H1 (cell line): ENCODE measurements at regions not wholly inside any gene's neighbourhood (a gene's known extent, or its start where the extent isn't known, plus 50 kb on each side); places are given as distances from the start of the nearest gene placed in this dataset.

Experiments
- CTCF ChIA-PET: fragments of 300-600 bp; sonication (Branson Sonifier 250); formaldehyde crosslinking; loops from one replicate; lab custom pipeline; 2021; ENCODE audit not compliant: partially characterized antibody; lab: Charles Lee
- POLR2A ChIA-PET: fragments of 300-600 bp; sonication (Branson Sonifier 250); formaldehyde crosslinking; loops from one replicate; lab custom pipeline; 2021; ENCODE audit warnings: inconsistent platforms; ENCODE audit not compliant: partially characterized antibody; lab: Charles Lee
- DNase-seq, 2 experiments: peaks; one replicate each; pipeline versions ENCODE4 v3.0.0 to v3.0.0-alpha.2; 2010 to 2022; ENCODE audit warnings: low spot score in 2 of 2, low read depth in 1 of 2, mixed read lengths in 1 of 2
- FAIRE-seq: peaks from 2 replicates; lab custom pipeline; 2011; peaks lifted over from hg19 to GRCh38; lab: Jason Lieb, UNC
- H2AFZ ChIP-seq: 2 replicates; pipeline ENCODE4 v1.8.1; 2012; ENCODE audit warnings: low read length, inconsistent platforms
- H2AK5ac ChIP-seq: 2 replicates; pipeline ENCODE4 v1.6.1; 2013; ENCODE audit warnings: low read depth, low read length
- H2BK120ac ChIP-seq: replicated peaks from 2 replicates; pipeline ENCODE3; 2013; ENCODE audit warnings: low read depth, low read length, inconsistent platforms
- H2BK12ac ChIP-seq: 2 replicates; pipeline ENCODE4 v1.6.1; 2013; ENCODE audit warnings: low read depth, low read length
- H2BK15ac ChIP-seq: 2 replicates; pipeline ENCODE4 v1.6.1; 2013; ENCODE audit warnings: low read length
- H2BK20ac ChIP-seq: 2 replicates; pipeline ENCODE4 v1.6.1; 2013; ENCODE audit warnings: low read length
- H2BK5ac ChIP-seq: 2 replicates; pipeline ENCODE4 v1.6.1; 2013; ENCODE audit warnings: low read depth, low read length
- H3K14ac ChIP-seq: 2 replicates; pipeline ENCODE4 v1.6.1; 2013; ENCODE audit warnings: inconsistent platforms; ENCODE audit not compliant: insufficient read length
- H3K18ac ChIP-seq: 2 replicates; pipeline ENCODE4 v1.6.1; 2013; ENCODE audit warnings: low read length; ENCODE audit errors: extremely low read depth
- H3K23ac ChIP-seq: 2 replicates; pipeline ENCODE4 v1.6.1; 2013; ENCODE audit warnings: inconsistent platforms; ENCODE audit not compliant: insufficient read length
- H3K23me2 ChIP-seq: 2 replicates; pipeline ENCODE4 v1.6.1; 2013; ENCODE audit warnings: low read depth, low read length
- H3K27ac ChIP-seq: 2 replicates; pipeline ENCODE4 v1.6.1; 2011; ENCODE audit warnings: low read depth, low read length, inconsistent platforms
- H3K27me3 ChIP-seq, 4 experiments: replicated peaks in 1 of 4; 1 replicate in 1 of 4; 2 replicates in 3 of 4; pipeline versions ENCODE4 v1.6.1 to v1.8.1; 2011 to 2013; ENCODE audit warnings: low read length in 3 of 4, mild to moderate bottlenecking in 3 of 4, inconsistent platforms in 2 of 4, mixed read lengths in 2 of 4, moderate library complexity in 1 of 4; ENCODE audit not compliant: control insufficient read depth in 3 of 4, insufficient read depth in 3 of 4; ENCODE audit errors: extremely low read depth in 1 of 4
- H3K36me3 ChIP-seq, 4 experiments: 2 replicates each; pipeline versions ENCODE4 v1.6.1 to v1.8.1; 2011 to 2013; ENCODE audit warnings: mild to moderate bottlenecking in 4 of 4, low read length in 3 of 4, moderate library complexity in 2 of 4, control low read depth in 1 of 4, inconsistent platforms in 1 of 4; ENCODE audit not compliant: insufficient read depth in 4 of 4, control insufficient read depth in 2 of 4
- H3K4ac ChIP-seq: replicated peaks from 2 replicates; pipeline ENCODE3; 2013; ENCODE audit warnings: low read length, low read depth, mixed read lengths, inconsistent platforms; ENCODE audit not compliant: insufficient read length
- H3K4me1 ChIP-seq, 4 experiments: replicated peaks in 1 of 4; 1 replicate in 1 of 4; 2 replicates in 3 of 4; pipeline versions ENCODE4 v1.6.1 to v1.8.1; 2011 to 2013; ENCODE audit warnings: low read length in 3 of 4, inconsistent platforms in 2 of 4, mixed read lengths in 1 of 4; ENCODE audit not compliant: insufficient read depth in 4 of 4, control insufficient read depth in 3 of 4
- H3K4me2 ChIP-seq, 2 experiments: 2 replicates each; pipeline versions ENCODE4 v1.6.1 to v1.8.1; 2011 to 2013; ENCODE audit warnings: low read depth in 2 of 2, low read length in 2 of 2, control low read depth in 1 of 2, inconsistent platforms in 1 of 2, mild to moderate bottlenecking in 1 of 2; ENCODE audit not compliant: insufficient read depth in 1 of 2
- H3K4me3 ChIP-seq, 4 experiments: fragments of 200-600, 300-600 bp in 1 of 4; sonication (generic), shearing (Covaris generic), sonication (Bioruptor Twin) in 1 of 4; 2 replicates each; pipeline versions ENCODE4 v1.5.1 to v1.8.1; 2011 to 2016; ENCODE audit warnings: low read length in 4 of 4, low read depth in 3 of 4, control low read depth in 2 of 4, inconsistent platforms in 2 of 4, mild to moderate bottlenecking in 2 of 4, mixed read lengths in 1 of 4, moderate library complexity in 1 of 4; ENCODE audit not compliant: insufficient read depth in 2 of 4; ENCODE audit errors: extremely low read depth in 1 of 4
- H3K56ac ChIP-seq: replicated peaks from 2 replicates; pipeline ENCODE3; 2013; ENCODE audit warnings: low read depth, mild to moderate bottlenecking, mixed read lengths, low read length, inconsistent platforms; ENCODE audit not compliant: insufficient read length
- H3K79me1 ChIP-seq: 2 replicates; pipeline ENCODE4 v1.6.1; 2013; ENCODE audit warnings: low read depth, low read length, control low read depth
- H3K79me2 ChIP-seq, 2 experiments: 2 replicates each; pipeline versions ENCODE4 v1.6.1 to v1.8.1; 2012 to 2013; ENCODE audit warnings: low read length in 2 of 2, mild to moderate bottlenecking in 2 of 2, inconsistent platforms in 1 of 2; ENCODE audit not compliant: insufficient read depth in 2 of 2, control insufficient read depth in 1 of 2
- H3K9ac ChIP-seq, 4 experiments: replicated peaks in 1 of 4; 1 replicate in 1 of 4; 2 replicates in 3 of 4; pipeline versions ENCODE4 v1.6.1 to v1.8.1; 2011 to 2013; ENCODE audit warnings: low read depth in 3 of 4, low read length in 3 of 4, control low read depth in 2 of 4, mild to moderate bottlenecking in 2 of 4, moderate library complexity in 2 of 4, inconsistent platforms in 1 of 4; ENCODE audit errors: extremely low read depth in 1 of 4
- H3K9me3 ChIP-seq, 2 experiments: 2 replicates each; pipeline versions ENCODE4 v1.6.1 to v1.8.1; 2012 to 2013; ENCODE audit warnings: mild to moderate bottlenecking in 2 of 2, moderate library complexity in 2 of 2, control low read depth in 1 of 2, inconsistent platforms in 1 of 2, low read depth in 1 of 2, low read length in 1 of 2, mixed read lengths in 1 of 2; ENCODE audit not compliant: insufficient read depth in 2 of 2
- H4K20me1 ChIP-seq, 2 experiments: replicated peaks in 1 of 2; 2 replicates each; pipeline versions ENCODE3 to v1.8.1; 2011 to 2013; ENCODE audit warnings: inconsistent platforms in 2 of 2, low read length in 2 of 2, mild to moderate bottlenecking in 1 of 2; ENCODE audit not compliant: insufficient read depth in 2 of 2, control insufficient read depth in 1 of 2
- H4K5ac ChIP-seq: 2 replicates; pipeline ENCODE4 v1.6.1; 2013; ENCODE audit warnings: low read length, low read depth, mixed read lengths, inconsistent platforms; ENCODE audit not compliant: insufficient read length
- H4K8ac ChIP-seq: 2 replicates; pipeline ENCODE4 v1.8.0; 2013; ENCODE audit warnings: mild to moderate bottlenecking, moderate library complexity, low read length, inconsistent platforms; ENCODE audit not compliant: insufficient read depth; ENCODE audit errors: extremely low read depth
- H4K91ac ChIP-seq: replicated peaks from 2 replicates; pipeline ENCODE3; 2013; ENCODE audit warnings: low read length, mixed read lengths, inconsistent platforms; ENCODE audit not compliant: insufficient read length
- BRCA1 ChIP-seq: IDR thresholded peaks from 2 replicates; pipeline ENCODE4 v1.6.1; 2012; ENCODE audit warnings: low read depth, low read length, improper control_type of control experiment
- CEBPB ChIP-seq: IDR thresholded peaks from 2 replicates; pipeline ENCODE4 v1.6.1; 2012; ENCODE audit warnings: low read depth, low read length
- EP300 ChIP-seq, 2 experiments: IDR thresholded peaks; 1 replicate in 1 of 2; 2 replicates in 1 of 2; pipeline ENCODE4 v1.6.1; 2011 to 2012; ENCODE audit warnings: low read depth in 2 of 2, low read length in 2 of 2, mild to moderate bottlenecking in 2 of 2, borderline replicate concordance in 1 of 2, inconsistent platforms in 1 of 2, moderate library complexity in 1 of 2
- TBP ChIP-seq: IDR thresholded peaks from 2 replicates; pipeline ENCODE4 v1.6.1; 2011; ENCODE audit warnings: low read depth, low read length, improper control_type of control experiment
- WGBS, 2 experiments: shearing (Covaris generic) in 1 of 2; methylation state at CpG; one replicate each; pipeline versions ENCODE4 v1.1.6 to v1.1.7; 2013 to 2015; ENCODE audit warnings: low lambda C conversion rate in 2 of 2, mixed read lengths in 2 of 2, inconsistent platforms in 1 of 2, low coverage in 1 of 2, missing lambda C conversion rate in 1 of 2; ENCODE audit not compliant: insufficient replicate concordance in 2 of 2, insufficient coverage in 1 of 2, insufficient read length in 1 of 2; ENCODE audit errors: extremely low coverage in 1 of 2, missing lambda C conversion rate in 1 of 2; 5-methylcytosine and 5-hydroxymethylcytosine counted together

DNA sequence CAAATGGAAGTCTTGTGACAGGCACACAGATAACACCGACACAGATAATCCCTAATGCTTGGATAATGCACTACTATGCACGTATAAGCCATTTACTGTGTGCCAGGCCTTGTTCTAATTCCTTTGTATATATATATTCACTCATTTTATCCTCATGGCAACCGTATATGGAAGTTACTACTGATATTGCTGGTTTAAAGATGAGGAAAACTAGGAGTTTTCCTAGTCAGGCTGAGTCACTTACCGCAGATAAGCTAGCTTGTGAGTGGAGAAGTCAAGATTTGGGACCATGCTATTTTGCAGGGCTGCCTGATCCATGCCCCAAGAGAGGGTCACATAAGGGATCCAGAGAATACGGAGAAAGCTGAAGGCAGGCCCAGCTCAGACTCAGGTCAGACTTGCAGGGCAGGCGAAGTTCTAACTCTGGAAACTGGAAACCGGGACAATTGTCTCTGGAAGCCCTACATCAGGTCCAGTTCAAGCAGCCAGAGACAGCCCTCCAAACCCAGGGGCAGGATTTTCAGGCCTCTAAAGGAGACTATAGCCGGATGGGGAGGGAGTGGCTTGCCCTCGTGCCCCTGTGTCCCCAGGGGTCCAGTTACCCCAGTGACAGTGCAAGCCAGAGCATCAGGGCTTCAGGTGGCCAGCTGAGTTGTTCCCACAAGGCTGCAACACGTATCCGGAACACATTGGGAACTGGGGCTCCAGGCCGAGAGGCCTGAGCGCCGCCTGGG lies 534.8 kb downstream of the INSC start:
- Histone ChIP-seq H2AFZ (peak overlapping the region; percentile 92), H3K4ac (no peak overlapping the region), H4K91ac (no peak overlapping the region), H4K20me1 (no peaks in the 10 kb centered on the region), H2BK20ac (no peak overlapping the region), H3K23me2 (no peaks in the 10 kb centered on the region; the same call in 1 of the 2 replicates), H3K27me3 (0 out of 7 replicates have a peak, but pooled peaks cover 0 to 4% (median 0%) of the 10 kb centered on the region in 4 experiments), H3K79me1 (no peaks in the 10 kb centered on the region)
- ChIA-PET CTCF (interaction anchor here (0.7 to 8.7 kb wide), 44 partner anchors 9 to 575 kb away, joined by 3 to 79 read pairs (median 3); no protein-coding TSS in a partner anchor), POLR2A (no interaction called here)
- FAIRE-seq, result no peak
- TF ChIP-seq BRCA1 (no peak), CEBPB (no peak), TBP (no peak), EP300 (IDR thresholded peaks at IDR 0.05; ENCODE audit: borderline replicate concordance in 1 of 2, low read depth in 2 of 2, low read length in 2 of 2) (no peak)
- TF ChIP-seq, all 59 proteins: peak for 0
- Histone ChIP-seq H3K36me3 (no peaks in the 10 kb centered on the region), H3K27ac (no peak overlapping the region), H3K4me2 (no peak overlapping the region), H3K4me3 (no peak overlapping the region; a peak in 1 of 8 replicates), H2BK5ac (no peak overlapping the region), H2BK15ac (0 out of 2 replicates have a peak overlapping the region, but pooled peaks have one; percentile 88), H3K56ac (no peak overlapping the region), H3K23ac (no peak overlapping the region), H3K4me1 (peaks cover 3 to 13% (median 4%) of the 10 kb centered on the region in 4 experiments), H3K18ac (no peak overlapping the region), H4K8ac (peak overlapping the region; percentile 41; the same call in 1 of the 2 replicates), H3K14ac (no peak overlapping the region), H2BK120ac (no peak overlapping the region), H3K9ac (no peak overlapping the region), H3K79me2 (no peaks in the 10 kb centered on the region), H2AK5ac (no peak overlapping the region), H4K5ac (no peak overlapping the region), H2BK12ac (no peak overlapping the region; the same call in 1 of the 2 replicates), H3K9me3 (no peaks in the 10 kb centered on the region)
- no peak for DNase-seq
- 54% methylated on average over 13 of the region's 14 CpGs; no CpG with 5 or more reads in 1 of the 2 experiments for WGBS, 2 experiments
